ELR (cell line): ENCODE measurements at regions not wholly inside any gene's neighbourhood (a gene's known extent, or its start where the extent isn't known, plus 50 kb on each side); places are given as distances from the start of the nearest gene placed in this dataset.
A peak's percentile ranks its signal among the peaks of the same experiment; 100 is the strongest.

ENCODE experiments used
- DNase-seq: peaks from one replicate; pipeline ENCODE4 v3.0.0-alpha.2; 2015; ENCODE audit warnings: low read depth

GRCh38 chr3:23664459-23664858 is 141.3 kb upstream of the UBE2E1 start:
- peak; percentile 88 for DNase-seq

- peak; percentile 77 for DNase-seq
Measured at GRCh38 chr3:23665741-23666140, 140.0 kb upstream of the UBE2E1 start.

- peak; percentile 68 for DNase-seq
Measured at GRCh38 chr3:23666818-23667217, 138.9 kb upstream of the UBE2E1 start.

GRCh38 chr3:23667536-23668429 is 138.0 kb upstream of the UBE2E1 start:
- peak; percentile 87 for DNase-seq

GRCh38 chr3:23668430-23668904 is 137.3 kb upstream of the UBE2E1 start:
- DNase-seq: peak; percentile 92

- no peak for DNase-seq
Measured at GRCh38 chr3:23669541-23670255, 136.1 kb upstream of the UBE2E1 start.

- DNase-seq: no peak
Measured at GRCh38 chr3:23671851-23672589, 133.7 kb upstream of the UBE2E1 start.

GRCh38 chr3:23672628-23673027 is 133.1 kb upstream of the UBE2E1 start:
- DNase-seq: no peak

- no peak for DNase-seq
Measured at GRCh38 chr3:23675010-23675409, 130.7 kb upstream of the UBE2E1 start.

- DNase-seq: peak; percentile 77
Measured at GRCh38 chr3:23676093-23676492, 129.7 kb upstream of the UBE2E1 start.

GRCh38 chr3:23682646-23683045 is 123.1 kb upstream of the UBE2E1 start:
- DNase-seq: no peak

- peak; percentile 99 for DNase-seq
Measured at GRCh38 chr3:23685541-23686258, 120.1 kb upstream of the UBE2E1 start.

GRCh38 chr3:23686519-23686918 is 119.2 kb upstream of the UBE2E1 start:
- no peak for DNase-seq

- DNase-seq: peak; percentile 31
Measured at GRCh38 chr3:23691357-23691895, 114.3 kb upstream of the UBE2E1 start.

- DNase-seq: no peak
Measured at GRCh38 chr3:23696842-23697241, 108.9 kb upstream of the UBE2E1 start.

- no peak for DNase-seq
Measured at GRCh38 chr3:23697416-23697815, 108.3 kb upstream of the UBE2E1 start.

GRCh38 chr3:23698652-23699313 is 107.0 kb upstream of the UBE2E1 start:
- no peak for DNase-seq

GRCh38 chr3:23700616-23701015 is 105.1 kb upstream of the UBE2E1 start:
- DNase-seq: no peak

GRCh38 chr3:23701716-23702597 is 103.8 kb upstream of the UBE2E1 start:
- DNase-seq: peak; percentile 45

GRCh38 chr3:23704298-23704697 is 101.5 kb upstream of the UBE2E1 start:
- DNase-seq: no peak
